GM12891 (cell line): ENCODE measurements at regions not wholly inside any gene's neighbourhood (a gene's known extent, or its start where the extent isn't known, plus 50 kb on each side); places are given as distances from the start of the nearest gene placed in this dataset.

Experiments used
- POLR2A ChIP-seq: IDR thresholded peaks from 2 replicates; pipeline ENCODE4 v1.6.1; 2011; ENCODE audit warnings: low read depth, low read length, control low read depth
- POLR2AphosphoS5 ChIP-seq: IDR thresholded peaks from 2 replicates; pipeline ENCODE4 v1.6.1; 2011; ENCODE audit warnings: low read depth, low read length, control low read depth
- POU2F2 ChIP-seq: IDR thresholded peaks from 2 replicates; pipeline ENCODE4 v1.6.1; 2011; ENCODE audit warnings: low read depth, mild to moderate bottlenecking, control low read depth, low read length, moderate library complexity

DNA sequence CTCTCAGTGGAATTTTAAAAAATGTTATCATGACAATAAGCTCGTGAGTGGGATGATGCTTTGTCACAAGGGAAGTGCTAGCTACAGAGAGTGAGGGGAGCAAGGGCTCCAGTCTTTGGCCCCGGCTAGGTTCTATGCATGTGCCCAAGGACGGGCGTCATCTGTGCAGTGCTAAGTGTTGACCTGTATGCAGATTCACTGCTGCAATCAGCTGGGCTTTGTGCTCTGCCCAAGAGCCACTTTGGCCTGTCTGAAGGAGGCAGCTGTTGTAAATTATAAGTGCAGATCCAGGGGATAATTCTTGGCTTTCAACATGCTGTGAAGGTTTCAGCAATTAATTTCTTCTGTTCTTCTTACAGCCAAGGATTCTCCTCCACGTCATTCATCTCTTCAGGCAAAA lies 268.6 kb downstream of the PSAT1 start:
- no peak for TF ChIP-seq POU2F2
- TF ChIP-seq POLR2A, result no peak
- TF ChIP-seq POLR2AphosphoS5, result no peak
